Activated CD4-positive, alpha-beta memory T cell treated with anti-CD3 and anti-CD28 coated beads, Interleukin-2, amount 10 ng/mL, durations not matched to agents 7 days and 5 days (primary cell): ENCODE measurements at regions not wholly inside any gene's neighbourhood (a gene's known extent, or its start where the extent isn't known, plus 50 kb on each side); places are given as distances from the start of the nearest gene placed in this dataset.
"Not testable (repeated sequence)": the region's sequence is repeated elsewhere in the genome, so short reads cannot be mapped to it uniquely, and the experiment has no call there.

Experiments used
- CTCF ChIA-PET: fragments of 350-600 bp; sonication (Branson Sonifier 250); formaldehyde crosslinking; loops from one replicate; lab custom pipeline; 2021; ENCODE audit warnings: antibody characterized with exemption, inconsistent platforms; lab: Charles Lee
- POLR2A ChIA-PET: fragments of 350-600 bp; sonication (Branson Sonifier 250); formaldehyde crosslinking; loops from one replicate; lab custom pipeline; 2021; ENCODE audit warnings: antibody characterized with exemption; lab: Charles Lee
- DNase-seq: peaks from one replicate; pipeline ENCODE4 v3.0.0-alpha.2; 2020
- H3K27ac Mint-ChIP-seq: one replicate; pipeline ENCODE4 v1.8.0; 2021; ENCODE audit warnings: mild to moderate bottlenecking, mixed read lengths
- H3K27me3 Mint-ChIP-seq: one replicate; pipeline ENCODE4 v1.8.0; 2021; ENCODE audit warnings: mixed read lengths
- H3K36me3 Mint-ChIP-seq: one replicate; pipeline ENCODE4 v1.8.0; 2021; ENCODE audit warnings: low read depth, mixed read lengths
- H3K4me1 Mint-ChIP-seq: one replicate; pipeline ENCODE4 v1.8.0; 2021; ENCODE audit warnings: mixed read lengths
- H3K4me3 Mint-ChIP-seq: one replicate; pipeline ENCODE4 v1.8.0; 2021; ENCODE audit warnings: mild to moderate bottlenecking, mixed read lengths
- H3K9me3 Mint-ChIP-seq: one replicate; pipeline ENCODE4 v1.8.0; 2021; ENCODE audit warnings: mixed read lengths

DNA sequence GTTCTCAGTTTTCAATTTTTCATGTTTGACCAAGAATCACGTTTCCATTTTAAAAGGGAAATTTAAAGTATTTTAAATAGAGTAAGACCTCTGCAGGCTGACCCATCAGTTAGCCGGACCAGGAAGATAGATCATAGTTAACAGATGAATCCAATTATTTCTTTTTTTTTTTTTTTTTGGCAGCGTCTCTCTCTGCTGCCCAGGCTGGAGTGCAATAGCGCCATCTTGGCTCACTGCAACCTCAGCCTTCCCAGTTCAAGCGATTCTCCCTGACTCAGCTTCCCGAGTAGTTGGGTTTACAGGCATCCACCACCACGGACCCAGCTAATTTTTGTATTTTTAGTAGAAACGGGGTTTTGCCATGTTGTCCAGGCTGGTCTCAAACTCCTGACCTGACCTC, 256.7 kb upstream of the CNR1 start:
- CTCF ChIA-PET, result no interaction called here
- Mint-ChIP-seq H3K4me1 (no peaks in the 10 kb centered on the region), H3K9me3 (peaks cover 2% of the 10 kb centered on the region), H3K4me3 (no peak overlapping the region), H3K27ac (no peak overlapping the region), H3K36me3 (no peaks in the 10 kb centered on the region), H3K27me3 (no peaks in the 10 kb centered on the region)
- DNase-seq, result no peak
- POLR2A ChIA-PET, result no interaction called here

DNA sequence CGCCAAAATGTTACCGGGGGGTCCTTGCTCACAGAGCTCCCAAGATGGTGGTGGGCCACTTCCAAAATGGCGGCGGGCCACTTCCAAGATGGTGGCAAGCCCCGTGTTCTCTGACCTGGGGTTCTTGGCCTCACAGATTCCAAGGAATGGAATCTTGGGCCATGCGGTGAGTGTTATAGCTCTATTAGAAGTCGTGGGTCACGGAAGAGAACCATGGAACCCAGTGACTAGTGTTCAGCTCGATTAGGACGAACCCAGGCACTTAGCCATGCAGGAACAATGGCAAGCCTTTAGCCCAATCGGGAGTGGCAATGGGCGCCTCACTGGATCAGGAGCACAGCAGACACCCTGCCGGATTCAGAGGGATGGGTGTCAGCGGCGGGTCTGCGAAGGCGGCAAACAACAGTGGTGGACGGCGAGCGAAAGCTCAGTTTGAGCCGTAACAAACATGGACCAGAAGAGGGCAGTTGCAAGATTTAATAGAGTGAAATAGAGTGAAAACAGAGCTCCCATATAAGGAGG, 254.9 kb upstream of the CNR1 start:
- H3K4me3 Mint-ChIP-seq, H3K27me3 Mint-ChIP-seq, H3K9me3 Mint-ChIP-seq, H3K4me1 Mint-ChIP-seq, H3K27ac Mint-ChIP-seq, DNase-seq, H3K36me3 Mint-ChIP-seq, CTCF ChIA-PET, POLR2A ChIA-PET: not testable (repeated sequence)

DNA sequence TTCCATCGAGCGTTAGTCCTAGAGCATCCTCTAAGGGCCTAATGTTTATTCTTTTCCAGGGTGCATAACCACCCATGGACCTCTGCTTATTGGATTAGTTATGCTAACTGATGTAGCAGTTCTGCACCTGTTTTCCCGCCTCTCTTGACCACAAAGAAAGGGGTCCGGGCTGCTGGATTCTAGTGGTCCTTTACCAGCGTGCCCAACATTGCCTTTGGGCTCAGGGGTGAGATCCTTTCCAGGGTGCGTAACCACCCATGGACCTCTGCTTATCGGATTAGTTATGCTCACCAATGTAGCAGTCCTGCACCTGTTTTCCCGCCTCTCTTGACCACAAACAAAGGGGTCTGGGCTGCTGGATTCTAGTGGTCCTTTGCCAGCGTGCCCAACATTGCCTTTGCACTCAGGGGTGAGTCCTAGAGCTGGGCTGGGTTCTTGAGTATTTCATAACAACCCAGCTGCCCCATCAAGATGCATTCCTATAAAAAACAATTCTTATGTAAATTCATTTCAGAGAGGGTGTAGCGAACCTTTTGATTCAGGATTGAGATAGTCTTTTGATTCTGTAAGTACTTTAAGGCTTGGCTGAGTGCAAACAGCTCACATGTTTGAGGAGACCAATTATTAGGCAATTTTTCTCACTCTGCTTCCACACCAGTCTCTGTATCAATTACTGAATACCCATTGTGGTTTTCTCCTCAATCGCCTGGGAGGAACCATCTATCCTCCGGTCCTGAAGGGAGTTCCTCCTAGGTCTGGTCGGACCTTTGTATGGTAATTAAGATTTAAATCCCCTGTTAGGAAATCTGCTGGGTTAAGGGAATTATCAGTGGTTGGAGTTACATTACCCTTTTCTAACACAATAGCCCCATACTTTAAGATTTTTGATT, 253.0 kb upstream of the CNR1 start:
- H3K27me3 Mint-ChIP-seq, H3K9me3 Mint-ChIP-seq, H3K4me3 Mint-ChIP-seq, H3K36me3 Mint-ChIP-seq, CTCF ChIA-PET, H3K4me1 Mint-ChIP-seq, H3K27ac Mint-ChIP-seq, DNase-seq, POLR2A ChIA-PET: not testable (repeated sequence)

DNA sequence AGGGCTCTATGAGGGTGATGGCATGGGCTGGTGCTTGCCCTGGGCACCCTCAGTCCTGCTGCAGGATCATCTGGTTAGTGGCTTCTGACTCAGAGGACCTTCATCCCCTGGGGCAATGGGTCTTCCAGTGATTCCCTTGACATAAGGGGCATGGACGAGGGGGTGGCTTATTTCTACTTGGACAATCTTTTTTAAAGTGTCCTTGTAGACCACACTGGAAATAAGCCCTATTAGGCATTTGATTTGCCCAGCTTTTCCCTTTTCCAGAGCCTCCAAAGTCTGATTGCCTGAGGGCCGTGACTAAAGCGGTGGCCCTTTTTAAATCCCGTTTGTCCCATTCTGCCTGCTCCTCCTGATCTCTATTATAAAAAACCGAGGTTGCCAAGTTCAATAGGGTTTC, 251.2 kb upstream of the CNR1 start:
- H3K9me3 Mint-ChIP-seq, H3K27me3 Mint-ChIP-seq, CTCF ChIA-PET, H3K4me3 Mint-ChIP-seq, H3K36me3 Mint-ChIP-seq, DNase-seq, H3K27ac Mint-ChIP-seq, H3K4me1 Mint-ChIP-seq, POLR2A ChIA-PET: not testable (repeated sequence)

GRCh38 chr6:88413459-88413858, 247.3 kb upstream of the CNR1 start:
- Mint-ChIP-seq H3K27me3 (no peaks in the 10 kb centered on the region), H3K36me3 (no peaks in the 10 kb centered on the region), H3K27ac (no peak overlapping the region), H3K4me3 (no peak overlapping the region), H3K4me1 (no peaks in the 10 kb centered on the region), H3K9me3 (no peaks in the 10 kb centered on the region)
- ChIA-PET CTCF (no interaction called here), POLR2A (no interaction called here)
- no peak for DNase-seq

DNA sequence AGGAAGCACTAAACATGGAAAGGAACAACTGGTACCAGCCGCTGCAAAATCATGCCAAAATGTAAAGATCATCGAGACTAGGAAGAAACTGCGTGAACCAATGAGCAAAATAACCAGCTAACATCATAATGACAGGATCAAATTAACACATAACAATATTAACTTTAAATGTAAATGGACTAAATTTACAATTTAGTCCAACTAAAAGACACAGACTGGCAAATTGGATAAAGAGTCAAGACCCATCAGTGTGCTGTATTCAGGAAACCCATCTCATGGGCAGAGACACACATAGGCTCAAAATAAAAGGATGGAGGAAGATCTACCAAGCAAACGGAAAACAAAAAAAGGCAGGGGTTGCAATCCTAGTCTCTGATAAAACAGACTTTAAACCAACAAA, 242.2 kb upstream of the CNR1 start:
- H3K27ac Mint-ChIP-seq, H3K4me1 Mint-ChIP-seq, DNase-seq, POLR2A ChIA-PET, H3K4me3 Mint-ChIP-seq, H3K27me3 Mint-ChIP-seq, H3K9me3 Mint-ChIP-seq, CTCF ChIA-PET, H3K36me3 Mint-ChIP-seq: not testable (repeated sequence)

DNA sequence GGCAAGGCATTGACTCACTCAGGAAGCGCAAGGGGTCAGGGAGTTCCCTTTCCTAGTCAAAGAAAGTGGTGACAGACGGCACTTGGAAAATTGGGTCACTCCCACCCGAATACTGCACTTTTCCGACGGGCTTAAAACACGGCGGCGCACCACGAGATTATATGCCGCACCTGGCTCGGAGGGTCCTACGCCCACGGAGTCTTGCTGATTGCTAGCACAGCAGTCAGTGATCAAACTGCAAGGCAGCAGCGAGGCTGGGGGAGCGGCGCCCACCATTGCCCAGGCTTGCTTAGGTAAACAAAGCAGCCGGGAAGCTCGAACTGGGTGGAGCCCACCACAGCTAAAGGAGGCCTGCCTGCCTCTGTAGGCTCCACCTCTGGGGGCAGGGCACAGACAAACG, 240.5 kb upstream of the CNR1 start:
- H3K4me1 Mint-ChIP-seq, H3K27ac Mint-ChIP-seq, H3K27me3 Mint-ChIP-seq, H3K36me3 Mint-ChIP-seq, H3K9me3 Mint-ChIP-seq, DNase-seq, CTCF ChIA-PET, H3K4me3 Mint-ChIP-seq, POLR2A ChIA-PET: not testable (repeated sequence)

GRCh38 chr6:88403486-88403885, 237.3 kb upstream of the CNR1 start:
- no peak for DNase-seq
- Mint-ChIP-seq H3K27ac (no peak overlapping the region), H3K27me3 (no peaks in the 10 kb centered on the region), H3K4me3 (no peak overlapping the region), H3K36me3 (no peaks in the 10 kb centered on the region), H3K9me3 (no peaks in the 10 kb centered on the region), H3K4me1 (no peaks in the 10 kb centered on the region)
- ChIA-PET POLR2A (no interaction called here), CTCF (no interaction called here)

DNA sequence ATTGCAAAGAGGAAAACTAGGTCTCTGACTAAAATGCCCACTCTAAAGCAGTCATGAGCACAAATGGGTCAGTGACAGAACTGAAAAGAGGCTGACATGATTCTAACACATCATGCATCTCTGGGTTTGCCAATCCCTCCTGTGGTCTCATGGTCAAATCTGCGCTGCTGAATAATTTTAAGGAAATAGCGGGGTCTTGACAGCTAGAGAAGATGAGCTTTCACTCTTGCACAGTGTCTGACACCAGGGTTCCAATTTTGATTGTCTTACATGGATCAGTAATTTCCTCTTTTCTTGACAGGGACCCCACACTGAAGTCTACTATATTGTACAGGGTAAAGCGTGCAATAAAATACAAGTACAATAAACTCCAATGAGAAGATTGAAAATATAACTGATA, 236.8 kb upstream of the CNR1 start:
- CTCF ChIA-PET, result no interaction called here
- no peak overlapping the region for H3K4me3 Mint-ChIP-seq
- POLR2A ChIA-PET, result no interaction called here
- no peaks in the 10 kb centered on the region for H3K9me3 Mint-ChIP-seq
- H3K27ac Mint-ChIP-seq, result no peak overlapping the region
- no peaks in the 10 kb centered on the region for H3K4me1 Mint-ChIP-seq
- H3K27me3 Mint-ChIP-seq, result no peaks in the 10 kb centered on the region
- H3K36me3 Mint-ChIP-seq, result no peaks in the 10 kb centered on the region
- DNase-seq, result no peak

- H3K4me3 Mint-ChIP-seq, result not testable (repeated sequence)
Measured at GRCh38 chr6:88390998-88391397, 224.9 kb upstream of the CNR1 start.

DNA sequence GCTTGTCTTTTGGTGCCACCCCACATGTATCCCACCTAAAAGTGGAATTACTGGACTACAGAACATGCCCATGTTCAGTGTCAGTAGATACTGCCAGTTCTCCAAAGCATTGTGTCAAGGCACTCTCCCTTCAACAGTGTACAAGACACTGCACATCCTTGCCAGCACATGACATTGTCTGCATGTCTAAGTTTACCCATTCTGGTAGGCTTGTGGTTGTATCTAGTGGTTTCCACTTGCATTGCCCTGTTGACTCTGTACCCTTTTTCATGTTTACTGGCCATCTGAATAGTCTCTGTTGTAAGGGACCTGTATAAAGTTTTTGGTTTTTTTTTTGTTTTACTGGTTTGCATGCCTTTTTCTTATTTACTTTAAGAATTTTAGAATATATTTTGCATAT, 222.4 kb upstream of the CNR1 start:
- Mint-ChIP-seq H3K4me1 (no peaks in the 10 kb centered on the region), H3K27me3 (no peaks in the 10 kb centered on the region), H3K27ac (no peak overlapping the region), H3K9me3 (no peaks in the 10 kb centered on the region), H3K4me3 (no peak overlapping the region), H3K36me3 (no peaks in the 10 kb centered on the region)
- no peak for DNase-seq
- POLR2A ChIA-PET, result no interaction called here
- CTCF ChIA-PET, result no interaction called here

More at GRCh38 chr6:88390998-88391397, 224.9 kb upstream of the CNR1 start:
- H3K36me3 Mint-ChIP-seq, H3K4me1 Mint-ChIP-seq, DNase-seq, CTCF ChIA-PET, H3K27me3 Mint-ChIP-seq, POLR2A ChIA-PET, H3K27ac Mint-ChIP-seq, H3K9me3 Mint-ChIP-seq: not testable (repeated sequence)

- Mint-ChIP-seq H3K4me3 (no peak overlapping the region), H3K27ac (no peak overlapping the region), H3K27me3 (no peaks in the 10 kb centered on the region), H3K9me3 (no peaks in the 10 kb centered on the region), H3K36me3 (no peaks in the 10 kb centered on the region), H3K4me1 (no peaks in the 10 kb centered on the region)
- no peak for DNase-seq
- POLR2A ChIA-PET, result no interaction called here
- CTCF ChIA-PET, result no interaction called here
Measured at GRCh38 chr6:88386167-88386566, 220.0 kb upstream of the CNR1 start.

GRCh38 chr6:88383183-88383582, 217.0 kb upstream of the CNR1 start:
- CTCF ChIA-PET, result no interaction called here
- no peaks in the 10 kb centered on the region for H3K9me3 Mint-ChIP-seq
- no peak overlapping the region for H3K4me3 Mint-ChIP-seq
- no peaks in the 10 kb centered on the region for H3K36me3 Mint-ChIP-seq
- POLR2A ChIA-PET, result no interaction called here
- DNase-seq, result no peak
- no peaks in the 10 kb centered on the region for H3K27me3 Mint-ChIP-seq
- H3K27ac Mint-ChIP-seq, result no peak overlapping the region
- H3K4me1 Mint-ChIP-seq, result no peaks in the 10 kb centered on the region

- ChIA-PET POLR2A (no interaction called here), CTCF (no interaction called here)
- Mint-ChIP-seq H3K4me3 (no peak overlapping the region), H3K4me1 (no peaks in the 10 kb centered on the region), H3K9me3 (no peaks in the 10 kb centered on the region), H3K27me3 (no peaks in the 10 kb centered on the region), H3K36me3 (no peaks in the 10 kb centered on the region), H3K27ac (no peak overlapping the region)
- no peak for DNase-seq
Measured at GRCh38 chr6:88381289-88381642, 215.1 kb upstream of the CNR1 start.
